ENCODE measurements at regions not wholly inside any gene's neighbourhood (a gene's known extent, or its start where the extent isn't known, plus 50 kb on each side); places are given as distances from the start of the nearest gene placed in this dataset.

DNA sequence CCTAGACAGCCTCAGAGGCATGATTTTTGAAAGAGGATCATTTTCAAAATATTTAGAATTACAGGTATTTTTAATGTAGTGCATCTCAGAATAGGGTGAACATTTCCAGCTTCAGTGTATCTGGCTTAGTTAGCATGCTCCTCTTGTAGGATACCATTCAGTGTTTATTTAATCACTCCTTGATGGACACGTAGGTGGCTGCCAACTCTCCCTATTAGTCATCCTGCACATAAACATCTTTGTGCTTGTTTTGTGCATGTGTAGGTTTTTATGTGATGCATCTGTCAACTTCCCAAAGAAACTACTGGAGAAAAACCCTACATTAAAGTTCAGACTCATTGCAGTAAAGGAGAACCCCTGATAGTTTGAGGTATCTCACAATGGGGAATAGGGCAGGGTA lies 52.5 kb upstream of the RBM19 start:
- no peak for DNase-seq

Data from muscle of back (tissue), 3 donors.